Hematopoietic multipotent progenitor cell treated with erythropoietin and hydrocortisone succinate and interleukin-3 and kit ligand, for 8 days (in vitro differentiated cells): ENCODE measurements at regions not wholly inside any gene's neighbourhood (a gene's known extent, or its start where the extent isn't known, plus 50 kb on each side); places are given as distances from the start of the nearest gene placed in this dataset.
A peak's percentile ranks its signal among the peaks of the same experiment; 100 is the strongest.

Source experiments
- DNase-seq: peaks from one replicate; pipeline ENCODE4 v3.0.0-alpha.2; 2015

DNA sequence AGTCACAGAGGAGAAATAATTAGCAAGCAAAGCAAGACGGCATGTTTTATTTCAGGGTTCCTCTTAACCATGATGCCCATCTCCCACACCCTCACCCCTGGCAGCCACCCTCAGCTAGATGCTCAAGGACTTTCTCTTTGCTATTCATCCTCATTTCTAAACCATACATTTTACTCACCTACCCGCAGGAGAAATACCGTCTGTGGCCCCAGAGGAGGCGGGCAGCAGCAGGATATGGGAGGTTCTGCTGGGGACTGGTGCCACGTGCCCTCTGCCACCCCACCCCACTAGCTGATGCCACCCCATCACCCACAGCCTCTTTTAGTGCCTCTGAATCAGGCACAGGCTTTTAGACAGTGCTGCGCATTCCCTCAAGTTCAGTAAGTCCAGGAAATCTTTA, 168.7 kb upstream of the ITGB1 start:
- no peak for DNase-seq

DNA sequence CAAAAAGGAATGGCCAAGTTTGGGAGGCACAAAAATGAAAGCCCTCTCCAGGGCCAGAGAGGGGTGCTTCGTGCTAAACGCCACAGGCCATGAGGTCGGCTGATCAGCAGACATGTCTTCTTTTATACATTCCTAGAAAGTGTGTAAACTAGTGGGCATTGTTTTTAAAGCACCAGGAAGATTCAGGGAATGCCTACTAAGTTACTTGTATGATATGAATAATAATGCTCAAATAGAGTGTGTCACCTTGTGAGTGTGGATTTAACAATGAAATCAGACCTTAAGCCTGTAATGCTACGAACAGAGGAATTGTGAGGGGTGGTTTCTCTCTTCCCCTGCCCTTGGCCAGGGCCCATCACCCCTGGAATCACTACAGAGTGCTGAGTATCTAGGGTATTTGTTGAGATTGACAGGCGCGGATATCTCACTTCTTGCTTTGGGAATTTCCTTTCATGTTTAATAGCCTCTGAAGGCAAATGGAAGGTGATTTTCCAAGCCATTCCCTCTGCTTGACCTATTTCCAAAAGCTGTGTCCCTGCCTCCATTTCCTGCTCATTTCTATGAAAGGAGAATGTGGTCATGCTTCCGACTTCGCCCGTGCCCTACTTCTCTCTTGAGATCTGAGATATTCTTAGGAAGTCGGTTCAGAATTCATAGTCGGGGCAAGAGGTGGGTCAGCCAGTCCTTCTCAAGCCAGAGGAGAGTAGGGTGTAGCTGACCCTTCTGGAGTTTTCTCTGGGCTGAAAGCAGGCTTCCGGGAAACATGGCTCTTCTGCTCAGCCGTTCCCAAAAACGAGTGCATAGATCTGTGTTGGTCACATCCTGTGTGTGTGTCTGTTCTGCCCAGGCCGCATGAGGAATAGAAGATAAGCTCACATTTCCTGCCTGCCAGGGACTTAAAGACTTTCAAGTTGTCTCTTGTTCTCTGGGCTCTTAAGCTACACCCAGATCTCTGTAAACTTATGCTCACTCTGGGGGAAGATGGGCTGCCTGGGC, 167.8 kb upstream of the ITGB1 start:
- DNase-seq, result peak; percentile 72

DNA sequence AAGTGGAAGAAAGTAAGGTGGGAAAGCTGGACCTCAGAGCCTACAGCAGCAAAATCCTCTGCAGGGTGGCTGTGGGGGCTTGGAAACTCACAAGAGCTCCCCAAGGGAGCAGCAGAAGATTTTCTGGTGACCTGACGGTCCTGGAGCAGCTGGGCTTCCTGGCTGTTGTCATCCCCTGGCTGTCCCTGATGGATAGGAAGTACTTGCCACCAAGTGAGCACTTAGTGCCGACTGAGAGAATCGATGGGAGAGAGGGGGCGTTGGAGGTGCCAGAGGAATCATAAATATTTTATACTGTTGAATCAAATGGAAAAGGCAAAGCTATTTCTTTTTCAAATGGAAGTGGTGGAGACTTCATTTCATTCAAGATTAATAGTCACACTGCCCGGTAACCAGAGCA, 167.1 kb upstream of the ITGB1 start:
- no peak for DNase-seq

DNA sequence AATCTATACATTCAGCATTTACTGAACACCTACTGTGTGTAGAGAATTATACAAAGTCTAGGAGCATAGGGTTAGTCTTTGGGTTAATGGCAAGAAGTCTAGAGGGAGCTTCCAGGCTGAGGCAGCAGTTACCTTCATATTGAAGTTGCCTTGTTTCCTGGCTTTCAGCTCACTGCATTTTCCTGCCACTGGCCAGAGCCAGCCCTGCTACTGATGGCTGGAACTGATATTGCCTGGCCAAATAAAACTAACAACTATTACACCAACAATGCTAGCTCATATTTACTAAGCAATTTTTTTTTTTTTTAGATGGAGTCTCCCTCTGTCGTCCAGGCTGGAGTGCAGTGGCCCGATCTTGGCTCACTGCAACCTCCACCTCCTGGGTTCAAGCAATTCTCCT, 165.7 kb upstream of the ITGB1 start:
- no peak for DNase-seq

DNA sequence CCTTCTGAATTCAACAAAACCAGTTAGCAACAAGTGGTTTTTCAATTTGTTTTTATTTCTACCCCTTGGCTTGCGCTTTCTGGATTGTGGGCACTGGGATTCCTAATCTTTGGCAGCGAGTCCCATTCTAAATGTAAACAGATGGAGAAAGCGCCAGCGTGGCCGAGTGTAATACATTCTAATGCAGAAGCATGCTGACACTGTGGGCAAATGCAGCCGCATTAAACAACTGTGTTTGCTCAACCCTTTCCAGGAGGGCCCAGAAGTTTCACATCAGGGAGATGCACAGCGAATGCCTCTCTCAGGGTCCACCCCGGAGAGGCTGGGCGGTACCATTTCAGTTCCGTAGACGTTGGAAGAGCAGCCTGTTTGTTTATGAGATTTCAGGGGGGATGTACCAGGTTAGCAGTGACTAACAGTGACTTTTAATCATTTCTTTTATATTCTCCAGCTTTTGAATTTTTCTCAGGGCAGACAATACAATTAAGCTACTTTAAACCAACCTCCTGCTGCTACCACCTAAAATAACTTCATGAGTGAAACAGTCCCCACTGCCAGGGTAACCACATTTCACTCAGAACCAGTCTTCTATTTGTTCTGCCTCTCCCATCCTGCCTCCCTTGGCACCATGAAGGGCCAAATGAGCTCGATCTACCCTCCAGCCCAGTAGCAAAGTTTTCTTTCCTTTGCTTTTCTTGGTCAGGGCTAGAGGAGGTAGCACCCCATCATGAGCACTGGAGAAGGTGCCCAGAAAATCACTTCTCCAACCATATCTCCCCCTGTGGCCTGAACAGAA, 164.2 kb upstream of the ITGB1 start:
- no peak for DNase-seq

DNA sequence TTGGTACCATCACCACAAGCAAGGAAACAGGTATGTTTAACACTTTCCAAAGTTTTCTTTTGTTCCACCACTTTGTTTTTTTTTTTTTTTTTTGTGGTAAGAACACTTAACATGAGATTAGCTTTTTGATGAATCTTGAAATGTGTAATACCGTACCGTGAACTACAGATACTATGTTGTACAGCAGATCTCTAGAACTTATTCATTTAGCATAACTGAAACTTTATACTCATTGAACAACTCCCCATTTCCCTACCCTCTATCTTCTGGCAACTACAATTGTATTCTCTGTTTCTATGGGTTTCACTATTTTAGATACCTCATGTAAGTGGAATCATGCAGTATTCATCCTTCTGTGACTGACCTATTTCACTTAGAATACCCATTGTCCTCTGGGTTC, 162.7 kb upstream of the ITGB1 start:
- no peak for DNase-seq

DNA sequence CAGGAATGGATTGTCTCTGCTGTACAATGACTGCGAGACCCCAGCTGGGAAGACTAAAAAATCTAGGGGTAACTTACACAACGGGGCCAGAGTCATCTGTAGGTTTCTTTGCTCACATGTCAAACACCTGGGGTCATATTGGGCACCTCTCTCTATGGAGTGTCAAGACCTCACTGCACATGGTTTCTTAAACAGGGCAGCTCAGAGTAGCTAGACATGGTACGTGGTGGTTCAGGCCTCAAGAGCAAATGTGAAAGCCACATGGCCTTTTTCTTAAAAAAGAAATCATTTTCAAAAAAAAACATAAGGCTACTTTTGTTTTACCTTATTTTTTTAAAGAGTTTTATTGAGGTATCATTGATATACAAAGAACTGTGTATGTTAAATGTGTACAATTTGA, 162.2 kb upstream of the ITGB1 start:
- DNase-seq, result no peak

DNA sequence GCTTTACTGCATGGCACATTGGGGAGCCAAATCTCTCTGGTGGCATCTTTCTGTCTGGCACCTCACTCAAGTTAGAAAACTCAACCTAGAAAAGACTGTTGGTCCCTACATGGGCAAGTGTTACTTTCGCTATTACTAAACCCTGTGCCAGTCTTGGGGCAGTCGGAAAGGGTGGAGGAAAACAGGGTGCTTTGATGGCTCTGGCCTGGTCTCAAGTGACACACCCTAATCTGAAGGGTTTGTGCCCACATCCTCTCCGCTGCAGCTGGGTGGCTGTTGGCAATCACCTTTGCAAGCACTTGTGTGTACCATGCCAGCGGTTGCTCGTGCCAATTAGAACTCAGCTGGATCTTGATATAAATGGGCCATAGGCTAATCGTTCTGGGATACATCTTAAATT, 159.8 kb upstream of the ITGB1 start:
- DNase-seq, result no peak

DNA sequence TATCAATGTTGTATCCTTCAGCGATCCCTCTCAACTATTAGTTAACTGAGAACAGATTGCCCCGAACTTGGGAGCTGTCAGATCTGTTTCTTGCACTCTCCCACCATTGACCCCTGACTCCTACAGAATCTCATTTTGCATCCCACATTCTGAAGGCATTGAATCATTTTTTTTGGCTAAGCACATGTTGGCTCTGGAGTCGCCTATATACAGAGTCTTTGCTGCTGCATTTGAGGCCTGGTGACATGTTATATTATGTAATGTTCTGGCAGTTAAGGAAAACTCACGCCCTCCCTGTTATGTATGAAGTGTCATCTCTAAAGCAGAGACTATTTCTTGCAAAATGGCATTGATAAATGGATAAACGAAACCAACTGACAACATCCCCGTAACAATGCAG, 159.2 kb upstream of the ITGB1 start:
- no peak for DNase-seq

DNA sequence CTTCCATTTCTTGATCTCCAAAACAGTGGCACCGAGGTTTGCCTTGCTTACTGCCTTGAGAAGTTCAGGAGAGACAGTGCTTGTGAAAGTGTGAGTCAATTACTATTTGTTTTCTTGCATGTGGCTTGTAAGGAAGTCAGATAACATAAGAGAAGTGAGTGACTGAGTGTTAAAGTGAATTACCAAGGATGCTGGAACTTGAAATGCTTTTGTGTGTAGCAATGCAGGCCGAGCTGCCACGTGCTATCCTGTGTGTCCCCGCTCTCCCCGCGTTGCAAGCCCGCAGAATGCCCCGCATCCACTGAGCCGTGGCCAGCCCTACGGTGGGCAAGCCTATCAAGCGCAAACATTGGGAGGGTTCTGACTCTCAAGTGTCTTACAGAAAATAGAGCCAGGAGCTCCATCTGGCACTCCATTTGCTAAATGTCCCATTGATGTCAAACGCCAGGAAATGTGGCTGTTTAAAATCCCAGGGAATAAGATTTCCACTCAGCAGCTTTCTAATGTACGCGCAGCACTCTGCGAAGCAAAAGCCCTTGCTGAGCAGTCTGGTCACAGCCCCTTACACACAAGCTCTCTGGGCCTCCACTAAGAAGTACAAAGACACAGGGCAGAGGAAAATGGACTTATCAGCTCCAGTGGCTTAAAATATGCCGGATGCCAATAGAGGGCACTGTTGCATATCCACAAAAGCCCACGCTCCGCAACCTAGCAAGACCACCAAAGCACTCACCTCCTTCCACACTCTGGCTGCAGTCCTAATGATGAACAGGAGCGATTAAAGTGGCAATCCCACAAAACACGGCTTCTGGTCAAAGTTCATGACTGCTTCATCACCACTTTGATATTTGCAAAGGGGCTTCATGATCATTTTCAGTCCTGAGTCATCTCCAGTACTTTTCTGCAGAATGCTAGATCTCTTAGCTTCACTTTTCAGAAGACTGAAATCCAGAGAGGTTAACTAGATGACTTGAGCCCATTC, 158.0 kb upstream of the ITGB1 start:
- peak; percentile 32 for DNase-seq

DNA sequence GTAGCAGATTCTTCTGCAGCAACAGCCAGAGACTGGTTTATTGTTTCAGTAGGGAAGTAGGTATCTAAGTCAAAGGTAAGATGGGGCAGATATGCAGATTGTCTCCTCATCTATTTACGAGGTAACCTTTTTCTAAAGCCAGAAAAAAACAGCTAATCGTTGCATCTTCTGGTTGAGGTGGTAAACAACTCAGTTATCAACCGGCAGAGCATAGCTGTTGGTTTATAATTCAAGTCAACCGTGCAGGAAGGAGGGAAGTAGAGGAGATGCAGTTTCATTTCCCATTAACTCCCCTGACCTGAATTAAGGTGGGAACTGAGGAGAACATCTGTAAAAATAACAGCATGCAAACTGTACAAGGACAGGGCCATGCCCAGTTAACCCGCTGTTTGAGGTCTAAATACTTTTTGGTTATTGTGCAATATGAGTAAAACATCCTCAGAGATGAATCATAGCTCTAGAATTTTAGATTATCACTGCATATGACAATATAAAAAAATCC, 156.5 kb upstream of the ITGB1 start:
- no peak for DNase-seq

DNA sequence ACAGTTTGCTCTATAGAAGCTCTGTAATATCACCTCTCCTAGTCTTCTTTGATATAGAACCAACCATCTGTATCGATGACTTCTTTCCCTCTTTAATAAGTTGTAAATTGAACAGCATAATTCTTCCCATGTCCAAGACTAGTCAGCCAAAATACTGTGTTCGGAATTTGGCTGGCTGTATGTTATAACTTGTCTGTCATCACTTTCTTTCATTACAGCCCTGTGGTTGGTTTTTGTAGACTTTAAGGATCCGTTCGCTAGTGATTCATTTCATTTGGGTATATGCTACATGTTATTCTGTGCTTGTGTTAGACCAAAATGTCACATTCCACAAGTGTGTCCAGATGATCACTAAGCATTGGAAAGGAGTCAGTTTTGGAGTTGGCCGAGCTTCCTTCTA, 155.4 kb upstream of the ITGB1 start:
- DNase-seq, result no peak

DNA sequence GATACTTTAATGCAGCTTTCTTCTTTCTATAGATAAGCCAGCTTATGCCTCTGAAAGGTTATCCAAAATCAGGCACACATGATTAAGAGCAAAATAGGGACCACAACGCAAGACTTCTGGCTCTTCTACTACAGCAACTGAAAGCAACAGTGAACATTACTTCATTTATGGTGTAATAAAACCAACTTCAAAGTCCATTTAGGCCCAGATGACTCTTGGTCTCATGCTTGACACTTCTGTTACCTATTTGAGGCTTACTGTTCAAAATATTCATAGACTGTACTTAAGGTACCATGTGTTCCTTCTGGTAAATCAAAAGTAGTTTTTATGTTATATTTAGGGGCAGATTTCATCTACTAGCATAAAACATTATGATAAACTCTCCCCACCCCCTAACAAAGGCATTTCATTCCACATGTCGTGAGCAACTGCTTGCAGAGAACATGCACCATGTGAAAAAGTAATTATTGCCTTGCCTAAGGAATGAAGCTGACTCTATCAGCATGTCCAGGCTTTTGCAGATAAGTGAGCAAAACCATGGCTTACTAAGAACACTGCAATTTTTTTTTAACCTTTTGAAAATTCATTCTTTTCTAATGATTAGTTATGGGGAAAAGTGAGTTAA, 154.9 kb upstream of the ITGB1 start:
- DNase-seq, result no peak

DNA sequence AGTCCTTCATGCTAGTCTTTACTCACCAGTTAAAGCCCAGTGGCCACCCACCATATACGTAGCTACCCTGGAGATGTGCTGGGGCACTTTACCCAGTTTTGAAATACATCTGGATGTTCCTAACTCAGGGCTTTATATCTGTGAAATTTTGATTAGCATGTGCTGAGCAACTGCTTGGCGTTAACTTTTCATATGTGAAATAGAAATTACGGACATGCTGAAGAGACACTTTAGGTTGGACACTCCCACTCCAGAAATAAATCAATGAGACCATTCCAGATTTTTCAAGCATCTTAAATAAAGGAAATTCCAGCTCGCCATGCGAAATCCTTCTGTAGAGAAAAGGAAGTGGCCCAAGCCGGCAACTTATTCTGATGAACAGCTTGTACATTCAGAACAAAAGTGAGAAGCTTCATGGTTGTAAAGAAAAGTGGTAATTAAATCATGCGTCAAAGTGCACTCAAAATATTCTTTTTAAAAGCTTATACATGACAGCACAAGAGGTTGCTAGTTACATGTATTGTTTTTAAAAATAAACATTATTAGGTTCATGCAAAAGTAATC, 153.5 kb upstream of the ITGB1 start:
- DNase-seq, result no peak

DNA sequence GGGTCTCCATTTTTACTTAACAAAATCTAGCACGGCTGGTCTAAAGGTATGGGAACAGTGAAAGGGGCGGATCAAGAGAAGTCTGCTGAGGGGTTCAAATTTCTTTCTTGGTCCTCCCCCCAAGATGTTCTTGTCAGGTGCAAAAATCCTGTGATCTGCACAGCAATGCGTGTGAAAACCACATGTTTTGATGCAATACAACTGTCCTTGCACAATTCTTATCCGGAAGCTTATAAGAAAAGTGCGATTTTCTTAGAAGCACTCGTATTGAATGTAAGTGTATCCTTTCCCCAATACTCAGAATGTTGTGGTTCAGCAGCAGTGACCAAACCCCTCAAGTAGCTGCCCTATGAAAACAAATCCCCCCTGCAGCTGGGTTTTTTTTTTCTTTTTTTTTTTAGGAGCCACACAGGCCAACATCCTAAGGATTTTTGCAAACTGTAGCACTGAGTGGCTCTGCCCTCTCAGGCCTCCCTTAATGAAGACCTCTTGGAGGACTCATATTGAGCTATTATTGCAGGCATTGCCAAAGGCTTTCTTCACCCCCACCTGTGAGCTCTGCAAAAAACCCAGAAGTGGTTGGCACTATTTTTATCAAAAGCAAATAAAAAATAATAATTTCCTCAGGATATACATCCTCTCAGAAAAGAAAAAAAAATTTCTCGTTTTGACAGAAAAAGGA, 151.9 kb upstream of the ITGB1 start:
- DNase-seq, result no peak

DNA sequence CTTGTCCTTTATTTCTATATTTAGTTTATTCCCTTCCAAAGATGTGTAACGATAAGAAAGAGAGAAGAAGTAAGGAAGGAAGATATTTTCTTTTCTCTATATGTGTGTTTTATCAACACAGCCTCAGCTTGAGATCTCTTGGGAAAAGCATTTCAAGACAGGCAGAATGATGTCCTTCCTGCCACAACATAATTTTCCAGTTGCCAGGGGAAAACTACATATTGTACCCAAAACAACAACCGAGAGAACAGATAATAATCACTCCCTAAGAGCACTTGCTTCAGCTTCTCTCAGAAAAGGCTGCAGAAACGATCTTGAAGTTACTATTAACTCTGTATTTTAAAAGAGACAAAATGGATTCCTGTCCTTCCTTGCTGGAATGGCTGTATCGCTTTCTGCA, 151.4 kb upstream of the ITGB1 start:
- no peak for DNase-seq

DNA sequence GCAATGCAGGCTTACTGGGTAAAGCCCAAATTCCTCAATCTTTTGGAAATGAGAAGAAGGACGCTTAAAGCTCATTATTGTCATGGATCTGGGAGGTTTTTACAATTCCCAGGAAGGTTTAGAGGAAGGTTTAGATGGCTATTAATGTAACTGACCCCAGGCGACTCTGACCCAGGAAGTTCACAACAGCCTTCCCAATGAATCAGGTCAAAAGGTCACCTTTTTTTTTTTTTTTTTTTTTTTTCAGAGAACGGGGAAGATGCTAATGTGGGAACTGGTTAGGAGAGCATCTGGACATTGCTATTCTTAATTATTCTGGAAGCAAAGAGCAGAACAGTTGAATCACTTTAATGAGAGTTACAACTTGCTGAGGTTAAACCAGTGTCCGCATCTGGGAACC, 149.9 kb upstream of the ITGB1 start:
- DNase-seq, result no peak

DNA sequence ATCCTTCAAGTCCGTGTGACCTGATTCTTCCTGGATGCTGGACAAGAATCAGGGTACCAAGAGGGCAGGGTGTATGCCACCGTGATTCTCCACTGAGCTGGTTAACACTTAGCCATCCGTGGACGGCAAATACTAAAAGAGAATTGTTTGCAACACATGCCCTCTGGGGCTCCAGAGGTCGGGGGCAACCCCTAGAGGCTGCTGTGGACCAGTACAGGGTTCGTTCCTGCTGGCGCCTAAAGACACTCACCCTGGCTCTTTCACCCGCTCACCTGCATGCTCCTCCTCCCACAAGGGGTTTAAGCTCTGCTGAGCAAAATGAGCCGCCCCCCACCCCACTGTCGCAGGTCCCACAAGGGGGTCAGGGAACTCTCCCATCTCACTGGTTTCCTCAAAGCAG, 148.7 kb upstream of the ITGB1 start:
- no peak for DNase-seq

DNA sequence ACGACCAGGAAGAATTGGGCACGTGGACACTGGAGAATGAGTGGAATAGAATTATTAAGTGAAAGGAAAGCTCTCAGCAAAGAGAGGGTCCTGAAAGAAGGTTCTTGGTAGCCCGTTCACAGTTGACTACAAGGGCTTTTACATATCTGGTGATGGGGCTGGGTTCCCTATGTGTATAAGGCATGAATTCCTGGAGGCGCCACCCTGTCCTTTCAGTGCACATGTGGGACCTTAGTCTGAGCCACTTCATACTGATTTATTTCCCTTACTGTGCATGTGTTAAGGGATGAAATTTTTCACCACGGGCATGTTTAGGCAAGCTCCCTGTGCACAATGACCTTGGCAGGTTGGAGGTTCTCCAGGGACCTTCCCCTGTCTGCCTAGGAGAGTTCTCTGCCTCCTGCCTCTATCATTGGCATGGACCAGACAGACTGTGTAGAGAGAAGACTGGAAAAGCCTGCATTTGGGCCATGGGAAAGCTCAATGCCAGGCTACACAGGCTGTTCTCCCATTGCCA, 145.9 kb upstream of the ITGB1 start:
- DNase-seq, result no peak

DNA sequence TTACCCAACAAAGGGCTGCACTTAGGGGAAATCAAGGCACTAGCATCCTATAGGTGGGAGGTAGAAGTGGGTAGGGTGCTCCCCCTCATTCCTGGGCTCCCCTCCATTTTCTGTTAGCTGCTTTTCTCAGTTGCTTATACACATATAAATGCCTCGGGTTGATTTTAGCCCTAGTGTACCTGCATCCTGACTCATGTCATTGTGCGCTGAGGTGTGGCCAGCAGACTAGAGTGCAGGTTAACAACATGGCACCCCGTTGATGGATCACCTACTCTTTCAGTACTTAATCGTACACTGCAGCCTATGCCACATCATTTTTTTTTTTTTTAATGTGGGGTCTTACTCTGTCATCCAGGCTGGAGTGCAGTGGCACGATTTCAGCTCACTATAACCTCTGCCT, 144.0 kb upstream of the ITGB1 start:
- DNase-seq, result no peak

DNA sequence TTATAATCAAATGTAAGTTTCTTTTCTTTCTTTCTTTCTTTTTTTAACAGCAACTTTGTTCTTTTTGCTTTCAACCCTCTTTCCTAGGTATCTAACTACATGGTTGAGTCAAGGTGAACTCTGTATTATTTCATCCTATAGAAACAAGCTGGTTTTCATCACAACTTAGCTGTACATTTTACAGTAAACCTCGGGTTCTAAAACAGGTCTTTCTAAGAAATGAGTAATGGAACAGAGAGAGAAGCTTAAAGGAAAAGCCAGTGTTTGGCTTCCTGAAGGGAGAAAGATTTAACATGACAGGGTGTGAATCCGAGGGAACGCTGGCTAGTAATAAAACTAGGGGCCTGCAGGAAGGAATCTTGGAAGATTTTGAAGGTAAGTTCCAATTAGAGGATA, 143.4 kb upstream of the ITGB1 start:
- no peak for DNase-seq
